ENCODE measurements at regions not wholly inside any gene's neighbourhood (a gene's known extent, or its start where the extent isn't known, plus 50 kb on each side); places are given as distances from the start of the nearest gene placed in this dataset.

DNA sequence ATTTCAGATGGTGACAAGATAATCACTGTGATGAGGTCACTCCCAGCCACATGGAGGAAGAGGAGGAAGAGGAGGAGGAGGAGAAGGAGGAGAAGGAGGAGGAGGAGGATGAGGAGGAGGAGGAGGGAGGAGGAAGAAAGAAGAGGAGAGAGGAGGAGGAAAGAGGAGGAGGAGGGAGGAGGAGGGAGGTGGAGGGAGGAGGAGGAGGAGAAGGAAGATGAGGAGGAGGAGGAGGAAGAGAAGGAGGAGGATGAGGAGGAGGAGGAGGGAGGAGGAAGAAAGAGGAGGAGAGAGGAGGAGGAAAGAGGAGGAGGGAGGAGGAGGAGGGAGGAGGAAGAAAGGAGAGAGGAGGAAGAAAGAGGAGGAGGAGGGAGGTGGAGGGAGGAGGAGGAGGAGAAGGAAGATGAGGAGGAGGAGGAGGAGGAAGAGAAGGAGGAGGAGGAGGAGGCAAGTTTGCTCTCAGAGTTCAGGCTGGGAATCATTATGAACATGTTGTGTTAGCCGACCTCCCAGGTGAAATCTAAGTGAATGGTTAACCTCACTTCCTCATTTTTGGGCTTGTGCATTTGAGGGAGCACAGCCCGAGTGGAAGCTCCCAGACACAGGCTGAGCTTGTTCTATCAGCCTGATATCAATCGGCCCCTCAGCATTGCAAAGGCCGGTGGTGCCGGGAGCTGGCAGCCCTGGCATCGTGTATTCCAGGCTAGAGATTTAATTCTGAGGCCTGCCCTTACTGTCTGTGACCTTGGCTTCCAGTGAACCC is 236.2 kb upstream of the PITRM1 start:
- WGBS (ENCODE audit: insufficient coverage, low coverage, low lambda C conversion rate, missing lambda C conversion rate): 58% methylated on average over 5 of the region's 6 CpGs
- Histone ChIP-seq H3K4me3 (no peak overlapping the region), H3K27me3 (no peaks in the 10 kb centered on the region), H3K9me3 (no peaks in the 10 kb centered on the region), H3K4me1 (no peaks in the 10 kb centered on the region), H3K27ac (no peak overlapping the region), H3K36me3 (no peaks in the 10 kb centered on the region)
- ATAC-seq (peak in 1 of 4 donors; percentile 35), DNase-seq (no peak)
- no peak for TF ChIP-seq POLR2A (IDR thresholded peaks at IDR 0.05)
- TF ChIP-seq, protein P1, sequence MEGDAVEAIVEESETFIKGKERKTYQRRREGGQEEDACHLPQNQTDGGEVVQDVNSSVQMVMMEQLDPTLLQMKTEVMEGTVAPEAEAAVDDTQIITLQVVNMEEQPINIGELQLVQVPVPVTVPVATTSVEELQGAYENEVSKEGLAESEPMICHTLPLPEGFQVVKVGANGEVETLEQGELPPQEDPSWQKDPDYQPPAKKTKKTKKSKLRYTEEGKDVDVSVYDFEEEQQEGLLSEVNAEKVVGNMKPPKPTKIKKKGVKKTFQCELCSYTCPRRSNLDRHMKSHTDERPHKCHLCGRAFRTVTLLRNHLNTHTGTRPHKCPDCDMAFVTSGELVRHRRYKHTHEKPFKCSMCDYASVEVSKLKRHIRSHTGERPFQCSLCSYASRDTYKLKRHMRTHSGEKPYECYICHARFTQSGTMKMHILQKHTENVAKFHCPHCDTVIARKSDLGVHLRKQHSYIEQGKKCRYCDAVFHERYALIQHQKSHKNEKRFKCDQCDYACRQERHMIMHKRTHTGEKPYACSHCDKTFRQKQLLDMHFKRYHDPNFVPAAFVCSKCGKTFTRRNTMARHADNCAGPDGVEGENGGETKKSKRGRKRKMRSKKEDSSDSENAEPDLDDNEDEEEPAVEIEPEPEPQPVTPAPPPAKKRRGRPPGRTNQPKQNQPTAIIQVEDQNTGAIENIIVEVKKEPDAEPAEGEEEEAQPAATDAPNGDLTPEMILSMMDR (IDR thresholded peaks at IDR 0.05): no peak
- intact Hi-C loops (cut with DNase I): no loop called here

- intact Hi-C loops (cut with DNase I): no loop called here
- WGBS (ENCODE audit: insufficient coverage, low coverage, low lambda C conversion rate, missing lambda C conversion rate): 100% methylated on average over 1 of the region's 12 CpGs
- H3K27me3 ChIP-seq: no peaks in the 10 kb centered on the region
- DNase-seq: no peak
- H3K4me3 ChIP-seq: no peak overlapping the region
- no peak overlapping the region for H3K27ac ChIP-seq
- no peaks in the 10 kb centered on the region for H3K9me3 ChIP-seq
- no peak for TF ChIP-seq POLR2A (IDR thresholded peaks at IDR 0.05)
- TF ChIP-seq, protein P1 (IDR thresholded peaks at IDR 0.05): no peak
- ATAC-seq: peak in 1 of 4 donors; percentile 19
- H3K4me1 ChIP-seq: no peaks in the 10 kb centered on the region
- no peaks in the 10 kb centered on the region for H3K36me3 ChIP-seq
Measured at GRCh38 chr10:3407208-3407607, 234.6 kb upstream of the PITRM1 start.

DNA sequence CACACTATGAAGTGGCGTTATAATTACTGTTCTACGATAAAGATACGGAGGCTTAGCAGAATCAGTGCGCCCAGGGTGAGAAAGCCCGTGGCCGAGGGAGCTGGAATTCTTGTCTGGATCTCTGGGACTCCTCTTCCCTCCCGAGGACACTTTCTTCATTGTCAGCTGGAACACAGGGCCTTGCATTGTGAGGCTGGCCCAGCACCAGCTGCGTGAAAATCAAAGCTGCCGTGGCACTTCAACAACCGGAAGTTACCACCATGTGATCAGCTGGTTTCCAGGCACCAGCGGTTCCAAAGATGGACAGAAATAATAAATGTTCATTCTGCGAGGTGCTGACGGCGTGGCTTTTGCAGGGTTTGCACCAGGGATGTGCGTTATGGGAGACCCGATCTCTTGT is 234.0 kb upstream of the PITRM1 start:
- intact Hi-C loops (cut with DNase I): no loop called here
- no peaks in the 10 kb centered on the region for H3K36me3 ChIP-seq
- no peaks in the 10 kb centered on the region for H3K27me3 ChIP-seq
- H3K9me3 ChIP-seq: no peaks in the 10 kb centered on the region
- no peak for DNase-seq
- TF ChIP-seq POLR2A (IDR thresholded peaks at IDR 0.05): no peak
- TF ChIP-seq, protein P1 (IDR thresholded peaks at IDR 0.05): no peak
- WGBS (ENCODE audit: insufficient coverage, low coverage, low lambda C conversion rate, missing lambda C conversion rate): 81% methylated on average over 8 of the region's 16 CpGs
- H3K27ac ChIP-seq: no peak overlapping the region
- no peak for ATAC-seq
- H3K4me1 ChIP-seq: no peaks in the 10 kb centered on the region
- H3K4me3 ChIP-seq: no peak overlapping the region

GRCh38 chr10:3404381-3404780 is 231.8 kb upstream of the PITRM1 start:
- TF ChIP-seq POLR2A (IDR thresholded peaks at IDR 0.05): no peak
- Histone ChIP-seq H3K4me1 (no peaks in the 10 kb centered on the region), H3K36me3 (no peaks in the 10 kb centered on the region), H3K4me3 (no peak overlapping the region), H3K27ac (no peak overlapping the region), H3K27me3 (no peaks in the 10 kb centered on the region), H3K9me3 (no peaks in the 10 kb centered on the region)
- WGBS (ENCODE audit: insufficient coverage, low coverage, low lambda C conversion rate, missing lambda C conversion rate): 75% methylated on average over 7 of the region's 15 CpGs
- no peak for DNase-seq
- no peak for ATAC-seq
- intact Hi-C loops (cut with DNase I): no loop called here

- Histone ChIP-seq H3K9me3 (no peaks in the 10 kb centered on the region), H3K4me1 (no peaks in the 10 kb centered on the region), H3K4me3 (no peak overlapping the region), H3K36me3 (no peaks in the 10 kb centered on the region), H3K27ac (no peak overlapping the region), H3K27me3 (no peaks in the 10 kb centered on the region)
- ATAC-seq: no peak
- TF ChIP-seq, protein P1 (IDR thresholded peaks at IDR 0.05): no peak
- TF ChIP-seq POLR2A (IDR thresholded peaks at IDR 0.05): no peak
- no peak for DNase-seq
- 69% methylated on average over 10 of the region's 10 CpGs for WGBS (ENCODE audit: insufficient coverage, low coverage, low lambda C conversion rate, missing lambda C conversion rate)
- intact Hi-C loops (cut with DNase I): no loop called here
Measured at GRCh38 chr10:3402187-3402751, 229.7 kb upstream of the PITRM1 start.

Measured in right lobe of liver (tissue), 6 donors.